ENCODE measurements at regions not wholly inside any gene's neighbourhood (a gene's known extent, or its start where the extent isn't known, plus 50 kb on each side); places are given as distances from the start of the nearest gene placed in this dataset.

DNA sequence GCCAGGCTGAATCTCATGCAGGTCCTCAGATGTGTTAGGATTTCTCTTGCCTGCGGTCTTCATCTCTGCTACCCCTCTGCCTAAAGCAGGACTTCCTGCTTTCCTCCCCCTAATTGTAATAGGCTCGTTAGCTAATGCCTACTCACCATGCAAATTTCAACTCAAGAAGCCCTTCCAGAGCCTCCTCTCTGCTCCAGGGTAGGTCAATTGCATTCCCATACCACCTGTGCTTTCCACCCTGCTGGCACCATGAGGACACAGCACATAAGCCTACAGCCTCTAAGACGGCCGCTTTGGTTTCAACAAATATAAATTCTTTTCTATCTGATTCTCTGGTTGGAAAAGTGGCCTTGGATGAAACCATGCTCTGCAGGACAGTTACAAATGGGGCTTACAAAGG is 93.9 kb downstream of the QDPR start:
- TF ChIP-seq, protein P1, sequence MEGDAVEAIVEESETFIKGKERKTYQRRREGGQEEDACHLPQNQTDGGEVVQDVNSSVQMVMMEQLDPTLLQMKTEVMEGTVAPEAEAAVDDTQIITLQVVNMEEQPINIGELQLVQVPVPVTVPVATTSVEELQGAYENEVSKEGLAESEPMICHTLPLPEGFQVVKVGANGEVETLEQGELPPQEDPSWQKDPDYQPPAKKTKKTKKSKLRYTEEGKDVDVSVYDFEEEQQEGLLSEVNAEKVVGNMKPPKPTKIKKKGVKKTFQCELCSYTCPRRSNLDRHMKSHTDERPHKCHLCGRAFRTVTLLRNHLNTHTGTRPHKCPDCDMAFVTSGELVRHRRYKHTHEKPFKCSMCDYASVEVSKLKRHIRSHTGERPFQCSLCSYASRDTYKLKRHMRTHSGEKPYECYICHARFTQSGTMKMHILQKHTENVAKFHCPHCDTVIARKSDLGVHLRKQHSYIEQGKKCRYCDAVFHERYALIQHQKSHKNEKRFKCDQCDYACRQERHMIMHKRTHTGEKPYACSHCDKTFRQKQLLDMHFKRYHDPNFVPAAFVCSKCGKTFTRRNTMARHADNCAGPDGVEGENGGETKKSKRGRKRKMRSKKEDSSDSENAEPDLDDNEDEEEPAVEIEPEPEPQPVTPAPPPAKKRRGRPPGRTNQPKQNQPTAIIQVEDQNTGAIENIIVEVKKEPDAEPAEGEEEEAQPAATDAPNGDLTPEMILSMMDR (conservative IDR thresholded peaks at IDR 0.05; ENCODE audit: low read depth, low read length) = no peak
- TF ChIP-seq EZH2 (IDR thresholded peaks at IDR 0.05; ENCODE audit: borderline replicate concordance, low read depth, low read length, poor library complexity, severe bottlenecking) = no peak
